ENCODE measurements at regions not wholly inside any gene's neighbourhood (a gene's known extent, or its start where the extent isn't known, plus 50 kb on each side); places are given as distances from the start of the nearest gene placed in this dataset.
"Not testable (repeated sequence)": the region's sequence is repeated elsewhere in the genome, so short reads cannot be mapped to it uniquely, and the experiment has no call there.

DNA sequence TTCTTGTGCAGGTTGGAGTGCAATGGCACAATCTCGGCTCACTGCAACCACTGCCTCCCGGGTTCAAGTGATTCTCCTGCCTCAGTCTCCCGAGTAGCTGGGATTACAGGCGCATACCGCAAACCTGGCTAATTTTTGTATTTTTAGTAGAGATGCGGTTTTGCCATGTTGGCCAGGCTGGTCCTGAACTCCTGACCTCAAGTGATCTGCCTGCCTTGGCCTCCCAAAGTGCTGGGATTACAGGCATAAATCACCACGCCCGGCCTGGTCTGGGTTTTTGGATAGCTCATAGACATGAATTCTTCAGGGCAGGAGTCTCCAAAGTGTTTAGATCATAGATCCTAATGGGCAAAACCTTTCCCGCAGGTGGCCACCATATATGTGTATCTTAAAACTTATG, 162.0 kb downstream of the OR4M2 start:
- H3K14ac ChIP-seq (ENCODE audit: low read length); H3K4me2 ChIP-seq (ENCODE audit: insufficient read depth, low read length, poor library complexity, severe bottlenecking); DNase-seq (ENCODE audit: low spot score); H3K4me3 ChIP-seq (ENCODE audit: low read length in 2 of 2); H3K27ac ChIP-seq (replicated peaks; ENCODE audit: low read length); H2BK12ac ChIP-seq (ENCODE audit: low read length); H2AK5ac ChIP-seq (ENCODE audit: low read depth, low read length); H3K4me1 ChIP-seq (ENCODE audit: control insufficient read depth in 2 of 2, insufficient read depth in 1 of 2, low read depth in 1 of 2, low read length in 2 of 2); H4K91ac ChIP-seq (ENCODE audit: low read depth, low read length, poor library complexity); H3K27me3 ChIP-seq (ENCODE audit: control insufficient read depth in 3 of 3, insufficient read depth in 3 of 3, low read depth in 1 of 3, low read length in 3 of 3); H3K23ac ChIP-seq (ENCODE audit: low read depth, low read length, poor library complexity); H2BK120ac ChIP-seq (ENCODE audit: low read depth, low read length); H2BK15ac ChIP-seq (ENCODE audit: low read length); H3K18ac ChIP-seq (ENCODE audit: low read length); H4K8ac ChIP-seq (ENCODE audit: low read depth, low read length); H2BK5ac ChIP-seq (ENCODE audit: low read length); H3K79me1 ChIP-seq (ENCODE audit: low read depth, low read length); H3K9ac ChIP-seq (ENCODE audit: low read depth, low read length, poor library complexity); H2AFZ ChIP-seq (ENCODE audit: low read length); H3K36me3 ChIP-seq (replicated peaks in 1 of 2; ENCODE audit: control insufficient read depth in 2 of 2, insufficient read depth in 2 of 2, low read length in 2 of 2); H3K4ac ChIP-seq (ENCODE audit: low read length): not testable (repeated sequence)
- peaks cover 0 to 16% of the 10 kb centered on the region in 2 donors for H3K9me3 ChIP-seq (replicated peaks in 1 of 2; ENCODE audit: control insufficient read depth in 2 of 2, insufficient read depth in 1 of 2, low read depth in 1 of 2, low read length in 2 of 2)
- WGBS, 2 donors (ENCODE audit: extremely low coverage in 2 of 2, insufficient read length in 2 of 2, insufficient replicate concordance in 1 of 2), result no CpG with 5 or more reads among the region's 9 CpGs

DNA sequence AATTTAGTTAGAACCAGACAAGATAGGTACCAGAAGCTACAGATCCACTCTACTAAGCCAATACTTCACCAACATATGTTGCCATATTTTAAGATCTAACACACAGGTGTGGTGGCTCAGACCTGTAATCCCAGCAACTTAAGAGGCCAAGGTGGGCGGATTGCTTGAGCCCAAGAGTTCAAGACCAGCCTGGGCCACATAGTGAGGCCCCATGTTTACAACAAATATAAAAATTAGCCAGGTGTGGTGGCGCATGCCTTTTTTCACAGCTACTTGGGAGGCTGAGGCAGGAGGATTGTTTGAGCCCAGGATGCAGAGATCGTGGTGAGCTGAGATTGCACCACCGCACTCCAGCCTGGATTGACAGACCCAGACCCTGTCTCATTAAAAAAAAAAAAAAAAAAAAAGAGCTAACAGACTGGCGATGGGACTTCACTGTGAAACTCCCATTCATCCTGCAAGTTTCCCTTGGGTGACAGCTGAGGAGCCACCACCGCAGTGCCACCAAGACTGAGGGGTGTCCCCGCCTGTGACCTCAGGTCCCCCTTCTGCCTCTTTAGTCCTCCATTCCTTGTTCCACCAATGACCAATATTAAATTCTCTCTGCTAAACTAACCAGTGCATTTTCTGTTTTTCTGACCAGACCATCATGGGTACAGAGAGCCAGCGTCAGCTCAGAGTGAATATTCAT, 163.3 kb downstream of the OR4M2 start:
- H3K4me1 ChIP-seq (ENCODE audit: control insufficient read depth in 2 of 2, insufficient read depth in 1 of 2, low read depth in 1 of 2, low read length in 2 of 2), result peaks cover 0 to 3% of the 10 kb centered on the region in 2 donors
- no peak overlapping the region for H3K4ac ChIP-seq (ENCODE audit: low read length)
- H3K14ac ChIP-seq (ENCODE audit: low read length), result no peak overlapping the region
- no peak overlapping the region for H4K8ac ChIP-seq (ENCODE audit: low read depth, low read length)
- H3K9me3 ChIP-seq (replicated peaks in 1 of 2; ENCODE audit: control insufficient read depth in 2 of 2, insufficient read depth in 1 of 2, low read depth in 1 of 2, low read length in 2 of 2), result peaks cover 0 to 11% of the 10 kb centered on the region in 2 donors
- no peak overlapping the region for H2AK5ac ChIP-seq (ENCODE audit: low read depth, low read length)
- DNase-seq (ENCODE audit: low spot score), result no peak
- no peaks in the 10 kb centered on the region for H3K79me1 ChIP-seq (ENCODE audit: low read depth, low read length)
- no peak overlapping the region for H3K4me3 ChIP-seq (ENCODE audit: low read length in 2 of 2)
- H2BK5ac ChIP-seq (ENCODE audit: low read length), result no peak overlapping the region
- H4K91ac ChIP-seq (ENCODE audit: low read depth, low read length, poor library complexity), result no peak overlapping the region
- H3K27me3 ChIP-seq (ENCODE audit: control insufficient read depth in 3 of 3, insufficient read depth in 3 of 3, low read depth in 1 of 3, low read length in 3 of 3), result peaks cover 0 to 4% (median 0%) of the 10 kb centered on the region in 3 experiments
- H3K36me3 ChIP-seq (replicated peaks in 1 of 2; ENCODE audit: control insufficient read depth in 2 of 2, insufficient read depth in 2 of 2, low read length in 2 of 2), result no peaks in the 10 kb centered on the region
- no peak overlapping the region for H2BK15ac ChIP-seq (ENCODE audit: low read length)
- no peak overlapping the region for H3K23ac ChIP-seq (ENCODE audit: low read depth, low read length, poor library complexity)
- no peak overlapping the region for H2AFZ ChIP-seq (ENCODE audit: low read length)
- H3K4me2 ChIP-seq (ENCODE audit: insufficient read depth, low read length, poor library complexity, severe bottlenecking), result no peak overlapping the region
- H2BK12ac ChIP-seq (ENCODE audit: low read length), result no peak overlapping the region
- no peak overlapping the region for H3K27ac ChIP-seq (replicated peaks; ENCODE audit: low read length)
- no peak overlapping the region for H3K18ac ChIP-seq (ENCODE audit: low read length)
- WGBS, 2 donors (ENCODE audit: extremely low coverage in 2 of 2, insufficient read length in 2 of 2, insufficient replicate concordance in 1 of 2), result no CpG with 5 or more reads among the region's 8 CpGs
- H3K9ac ChIP-seq (ENCODE audit: low read depth, low read length, poor library complexity), result no peak overlapping the region
- H2BK120ac ChIP-seq (ENCODE audit: low read depth, low read length), result no peak overlapping the region

DNA sequence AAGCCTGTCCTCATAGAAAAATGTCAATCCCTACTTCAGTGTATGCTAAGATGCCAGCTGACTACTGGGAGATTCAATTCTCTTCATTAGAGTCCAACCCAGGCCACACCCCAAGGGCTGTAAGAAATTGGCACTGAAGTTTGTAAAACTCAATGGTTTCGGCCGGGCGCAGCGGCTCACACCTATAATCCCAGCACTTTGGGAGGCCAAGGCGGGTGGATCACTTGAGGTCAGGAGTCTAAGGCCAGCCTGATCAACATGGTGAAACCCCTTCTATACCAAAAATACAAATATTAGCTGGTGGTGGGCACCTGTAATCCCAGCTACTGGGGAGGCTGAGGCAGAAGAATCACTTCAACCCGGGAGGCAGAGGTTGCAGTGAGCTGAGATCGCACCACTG, 169.2 kb downstream of the OR4M2 start:
- not testable (repeated sequence) for H2AFZ ChIP-seq (ENCODE audit: low read length); H3K9ac ChIP-seq (ENCODE audit: low read depth, low read length, poor library complexity); H3K27ac ChIP-seq (replicated peaks; ENCODE audit: low read length); H3K79me1 ChIP-seq (ENCODE audit: low read depth, low read length); H2BK12ac ChIP-seq (ENCODE audit: low read length); H3K14ac ChIP-seq (ENCODE audit: low read length); H2BK120ac ChIP-seq (ENCODE audit: low read depth, low read length); H3K27me3 ChIP-seq (ENCODE audit: control insufficient read depth in 3 of 3, insufficient read depth in 3 of 3, low read depth in 1 of 3, low read length in 3 of 3); H3K4me2 ChIP-seq (ENCODE audit: insufficient read depth, low read length, poor library complexity, severe bottlenecking); H3K23ac ChIP-seq (ENCODE audit: low read depth, low read length, poor library complexity); H2BK15ac ChIP-seq (ENCODE audit: low read length); H3K18ac ChIP-seq (ENCODE audit: low read length); H2AK5ac ChIP-seq (ENCODE audit: low read depth, low read length); H3K4ac ChIP-seq (ENCODE audit: low read length); DNase-seq (ENCODE audit: low spot score); H2BK5ac ChIP-seq (ENCODE audit: low read length); H3K36me3 ChIP-seq (replicated peaks in 1 of 2; ENCODE audit: control insufficient read depth in 2 of 2, insufficient read depth in 2 of 2, low read length in 2 of 2); H3K4me3 ChIP-seq (ENCODE audit: low read length in 2 of 2); H4K8ac ChIP-seq (ENCODE audit: low read depth, low read length); H3K4me1 ChIP-seq (ENCODE audit: control insufficient read depth in 2 of 2, insufficient read depth in 1 of 2, low read depth in 1 of 2, low read length in 2 of 2); H4K91ac ChIP-seq (ENCODE audit: low read depth, low read length, poor library complexity)
- no CpG with 5 or more reads among the region's 7 CpGs for WGBS, 2 donors (ENCODE audit: extremely low coverage in 2 of 2, insufficient read length in 2 of 2, insufficient replicate concordance in 1 of 2)
- peaks cover 0 to 13% of the 10 kb centered on the region in 2 donors for H3K9me3 ChIP-seq (replicated peaks in 1 of 2; ENCODE audit: control insufficient read depth in 2 of 2, insufficient read depth in 1 of 2, low read depth in 1 of 2, low read length in 2 of 2)

DNA sequence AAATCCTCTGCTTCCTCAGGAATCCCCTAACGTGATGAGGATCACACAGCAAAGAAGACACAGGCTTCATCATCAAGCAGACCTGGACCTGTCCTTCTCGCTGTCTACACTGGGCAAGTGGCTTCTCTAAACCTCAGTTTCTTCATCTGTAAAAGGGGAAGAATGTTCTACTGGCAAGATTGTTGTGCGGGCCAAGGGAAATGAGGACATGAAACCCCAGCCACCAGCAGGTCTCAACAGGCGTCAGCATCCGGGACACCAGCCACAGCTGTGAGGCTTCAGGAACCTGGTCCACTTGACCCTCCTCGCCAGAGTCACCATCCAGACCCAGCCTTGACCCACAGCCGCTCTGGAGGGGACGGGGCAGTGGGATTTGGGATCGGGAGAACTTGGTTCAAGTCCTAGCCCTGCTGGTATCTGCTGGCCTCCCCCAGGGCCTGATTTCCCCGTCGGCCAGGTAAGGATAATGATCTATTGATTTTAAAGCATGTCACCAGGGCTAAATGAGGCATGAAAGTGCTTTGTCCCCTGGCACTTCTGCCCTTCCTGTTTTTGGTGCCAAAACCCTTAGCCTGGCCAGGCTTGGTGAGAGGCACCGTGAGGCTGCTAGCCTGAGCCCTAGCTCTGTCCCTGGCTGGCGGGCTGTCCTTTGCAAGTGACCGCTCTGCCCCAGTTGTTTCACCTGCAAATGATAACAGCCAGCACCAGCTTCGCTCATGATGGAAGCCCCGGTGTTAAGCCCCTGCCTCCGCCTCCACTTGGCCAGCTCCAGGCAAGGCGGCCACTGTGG, 170.4 kb downstream of the OR4M2 start:
- not testable (repeated sequence) for H4K91ac ChIP-seq (ENCODE audit: low read depth, low read length, poor library complexity); H3K4ac ChIP-seq (ENCODE audit: low read length); H2AK5ac ChIP-seq (ENCODE audit: low read depth, low read length); H3K18ac ChIP-seq (ENCODE audit: low read length); H2AFZ ChIP-seq (ENCODE audit: low read length); H3K79me1 ChIP-seq (ENCODE audit: low read depth, low read length); H3K27me3 ChIP-seq (ENCODE audit: control insufficient read depth in 3 of 3, insufficient read depth in 3 of 3, low read depth in 1 of 3, low read length in 3 of 3); H2BK120ac ChIP-seq (ENCODE audit: low read depth, low read length); H3K14ac ChIP-seq (ENCODE audit: low read length); H3K4me1 ChIP-seq (ENCODE audit: control insufficient read depth in 2 of 2, insufficient read depth in 1 of 2, low read depth in 1 of 2, low read length in 2 of 2); DNase-seq (ENCODE audit: low spot score); H3K36me3 ChIP-seq (replicated peaks in 1 of 2; ENCODE audit: control insufficient read depth in 2 of 2, insufficient read depth in 2 of 2, low read length in 2 of 2); H3K23ac ChIP-seq (ENCODE audit: low read depth, low read length, poor library complexity); H2BK15ac ChIP-seq (ENCODE audit: low read length); H2BK5ac ChIP-seq (ENCODE audit: low read length); H2BK12ac ChIP-seq (ENCODE audit: low read length); H4K8ac ChIP-seq (ENCODE audit: low read depth, low read length); H3K9ac ChIP-seq (ENCODE audit: low read depth, low read length, poor library complexity); H3K4me2 ChIP-seq (ENCODE audit: insufficient read depth, low read length, poor library complexity, severe bottlenecking); H3K27ac ChIP-seq (replicated peaks; ENCODE audit: low read length)
- Histone ChIP-seq H3K9me3 (replicated peaks in 1 of 2; ENCODE audit: control insufficient read depth in 2 of 2, insufficient read depth in 1 of 2, low read depth in 1 of 2, low read length in 2 of 2) (peaks cover 0 to 15% of the 10 kb centered on the region in 2 donors), H3K4me3 (ENCODE audit: low read length in 2 of 2) (peak overlapping the region in 1 of 2 donors; percentile 63)
- WGBS, 2 donors (ENCODE audit: extremely low coverage in 2 of 2, insufficient read length in 2 of 2, insufficient replicate concordance in 1 of 2), result no CpG with 5 or more reads among the region's 18 CpGs

Measured in neuronal stem cell (in vitro differentiated cells).